WTC11 (cell line): ENCODE measurements at regions not wholly inside any gene's neighbourhood (a gene's known extent, or its start where the extent isn't known, plus 50 kb on each side); places are given as distances from the start of the nearest gene placed in this dataset.

Experiments
- ATAC-seq: fragments of 200-7000 bp; cut with Tn5 transposase; 2 replicates; pipeline ENCODE4 v1.10.0; 2021; ENCODE audit warnings: mild to moderate bottlenecking, moderate library complexity
- CTCF ChIA-PET: fragments of 300-600 bp; sonication (Branson Sonifier 250); formaldehyde crosslinking; loops from one replicate; lab custom pipeline; 2021; ENCODE audit warnings: antibody characterized with exemption; lab: Charles Lee
- POLR2A ChIA-PET: fragments of 350-600 bp; sonication (Branson Sonifier 250); formaldehyde crosslinking; loops from one replicate; lab custom pipeline; 2021; ENCODE audit warnings: antibody characterized with exemption; lab: Charles Lee
- DNase-seq: peaks from one replicate; pipeline ENCODE4 v3.0.0; 2021; ENCODE audit warnings: low spot score
- H3K27ac Mint-ChIP-seq: 2 replicates; pipeline ENCODE4 v1.8.0; 2021; ENCODE audit warnings: mixed read lengths
- H3K27me3 Mint-ChIP-seq: 2 replicates; pipeline ENCODE4 v1.8.0; 2021; ENCODE audit warnings: low read depth, mild to moderate bottlenecking, moderate library complexity, mixed read lengths
- H3K36me3 Mint-ChIP-seq: 2 replicates; pipeline ENCODE4 v1.8.0; 2021; ENCODE audit warnings: mixed read lengths
- H3K4me1 Mint-ChIP-seq: 2 replicates; pipeline ENCODE4 v1.8.0; 2022; ENCODE audit warnings: mixed read lengths
- H3K4me3 Mint-ChIP-seq: 2 replicates; pipeline ENCODE4 v1.8.0; 2021; ENCODE audit warnings: mild to moderate bottlenecking, moderate library complexity, mixed read lengths
- H3K9me3 Mint-ChIP-seq: 2 replicates; pipeline ENCODE4 v1.8.0; 2021; ENCODE audit warnings: mixed read lengths
- ATF1 ChIP-seq: sonication (generic); formaldehyde crosslinking; IDR thresholded peaks from 2 replicates; pipeline ENCODE4 v1.8.1; 2023; ENCODE audit warnings: mild to moderate bottlenecking, moderate library complexity, missing genetic modification reagents
- FOXP1 ChIP-seq: sonication (generic); formaldehyde crosslinking; IDR thresholded peaks from 2 replicates; pipeline ENCODE4 v1.8.0; 2022; ENCODE audit warnings: missing genetic modification reagents, mild to moderate bottlenecking, moderate library complexity, borderline replicate concordance
- GRHL2 ChIP-seq: fragments of 250-450 bp; sonication (Bioruptor Pico); IDR thresholded peaks from 2 replicates; pipeline ENCODE4 v1.8.0; 2022; ENCODE audit warnings: mild to moderate bottlenecking, moderate library complexity; ENCODE audit not compliant: insufficient replicate concordance, severe bottlenecking
- MYBL2 ChIP-seq: sonication (generic); formaldehyde crosslinking; IDR thresholded peaks from 2 replicates; pipeline ENCODE4 v1.8.1; 2023; ENCODE audit warnings: mild to moderate bottlenecking, moderate library complexity, missing genetic modification reagents
- NR3C1 ChIP-seq: sonication (generic); formaldehyde crosslinking; conservative IDR thresholded peaks from 2 replicates; pipeline ENCODE4 v1.8.1; 2023; ENCODE audit warnings: low read depth, mild to moderate bottlenecking, missing genetic modification reagents
- OVOL2 ChIP-seq: fragments of 250-450 bp; sonication (Bioruptor Pico); IDR thresholded peaks from 2 replicates; pipeline ENCODE4 v1.9.0; 2021; ENCODE audit warnings: mild to moderate bottlenecking, borderline replicate concordance
- SOX15 ChIP-seq: fragments of 250-450 bp; sonication (Bioruptor Pico); IDR thresholded peaks from 2 replicates; pipeline ENCODE4 v1.9.0; 2021; ENCODE audit warnings: mild to moderate bottlenecking
- TEAD4 ChIP-seq: sonication (generic); formaldehyde crosslinking; IDR thresholded peaks from 2 replicates; pipeline ENCODE4 v1.8.0; 2022; ENCODE audit warnings: mild to moderate bottlenecking, missing genetic modification reagents
- TF ChIP-seq, protein P1 (sequence below): fragments of 250-450 bp; sonication (Bioruptor Pico); IDR thresholded peaks from 2 replicates; pipeline ENCODE4 v1.9.0; 2021; ENCODE audit warnings: mild to moderate bottlenecking
- TF ChIP-seq, protein P2 (sequence below): sonication (generic); formaldehyde crosslinking; IDR thresholded peaks from 2 replicates; pipeline ENCODE4 v1.8.1; 2022; ENCODE audit warnings: mild to moderate bottlenecking, missing genetic modification reagents, moderate library complexity, borderline replicate concordance
- TF ChIP-seq, protein P3 (sequence below): sonication (generic); formaldehyde crosslinking; IDR thresholded peaks from 2 replicates; pipeline ENCODE4 v1.8.1; 2022; ENCODE audit warnings: missing genetic modification reagents, borderline replicate concordance
- TF ChIP-seq, protein P4 (sequence below): fragments of 250-450 bp; sonication (Bioruptor Pico); IDR thresholded peaks from 2 replicates; pipeline ENCODE4 v1.9.0; 2021; ENCODE audit warnings: mild to moderate bottlenecking
- TF ChIP-seq, protein P5 (sequence below): sonication (generic); formaldehyde crosslinking; IDR thresholded peaks from 2 replicates; pipeline ENCODE4 v1.8.0; 2023; ENCODE audit warnings: missing genetic modification reagents
- TF ChIP-seq, protein P6 (sequence below): fragments of 250-450 bp; sonication (Bioruptor Pico); IDR thresholded peaks from 2 replicates; pipeline ENCODE4 v2.1.2; 2022; ENCODE audit warnings: mild to moderate bottlenecking, moderate library complexity

DNA sequence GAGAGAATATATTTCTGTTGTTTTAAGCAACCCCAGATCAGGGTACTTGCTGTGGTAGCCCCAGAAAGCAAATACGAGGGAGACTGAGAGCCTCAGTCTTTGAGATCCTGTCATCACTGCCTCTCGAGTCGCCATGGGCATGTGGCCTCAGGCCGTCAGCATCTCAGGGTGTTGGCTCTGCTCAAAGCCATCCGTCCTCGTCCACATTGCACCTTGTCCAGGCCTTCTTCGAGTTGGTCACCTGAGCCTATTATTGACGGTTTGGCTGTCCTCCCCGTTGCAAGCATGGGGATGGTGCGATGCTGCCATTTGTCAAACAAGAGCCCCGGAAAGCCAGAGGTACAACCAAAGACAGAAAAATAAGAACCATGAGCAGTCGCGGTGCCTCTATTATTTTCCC is 136.9 kb downstream of the IRF8 start (continued):
- TF ChIP-seq, protein P1, sequence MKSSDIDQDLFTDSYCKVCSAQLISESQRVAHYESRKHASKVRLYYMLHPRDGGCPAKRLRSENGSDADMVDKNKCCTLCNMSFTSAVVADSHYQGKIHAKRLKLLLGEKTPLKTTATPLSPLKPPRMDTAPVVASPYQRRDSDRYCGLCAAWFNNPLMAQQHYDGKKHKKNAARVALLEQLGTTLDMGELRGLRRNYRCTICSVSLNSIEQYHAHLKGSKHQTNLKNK (CRISPR knock-in tag): no peak
- TF ChIP-seq, protein P2, sequence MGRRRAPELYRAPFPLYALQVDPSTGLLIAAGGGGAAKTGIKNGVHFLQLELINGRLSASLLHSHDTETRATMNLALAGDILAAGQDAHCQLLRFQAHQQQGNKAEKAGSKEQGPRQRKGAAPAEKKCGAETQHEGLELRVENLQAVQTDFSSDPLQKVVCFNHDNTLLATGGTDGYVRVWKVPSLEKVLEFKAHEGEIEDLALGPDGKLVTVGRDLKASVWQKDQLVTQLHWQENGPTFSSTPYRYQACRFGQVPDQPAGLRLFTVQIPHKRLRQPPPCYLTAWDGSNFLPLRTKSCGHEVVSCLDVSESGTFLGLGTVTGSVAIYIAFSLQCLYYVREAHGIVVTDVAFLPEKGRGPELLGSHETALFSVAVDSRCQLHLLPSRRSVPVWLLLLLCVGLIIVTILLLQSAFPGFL (CRISPR knock-in tag): no peak
- TF ChIP-seq, all 79 proteins: peak for 0

DNA sequence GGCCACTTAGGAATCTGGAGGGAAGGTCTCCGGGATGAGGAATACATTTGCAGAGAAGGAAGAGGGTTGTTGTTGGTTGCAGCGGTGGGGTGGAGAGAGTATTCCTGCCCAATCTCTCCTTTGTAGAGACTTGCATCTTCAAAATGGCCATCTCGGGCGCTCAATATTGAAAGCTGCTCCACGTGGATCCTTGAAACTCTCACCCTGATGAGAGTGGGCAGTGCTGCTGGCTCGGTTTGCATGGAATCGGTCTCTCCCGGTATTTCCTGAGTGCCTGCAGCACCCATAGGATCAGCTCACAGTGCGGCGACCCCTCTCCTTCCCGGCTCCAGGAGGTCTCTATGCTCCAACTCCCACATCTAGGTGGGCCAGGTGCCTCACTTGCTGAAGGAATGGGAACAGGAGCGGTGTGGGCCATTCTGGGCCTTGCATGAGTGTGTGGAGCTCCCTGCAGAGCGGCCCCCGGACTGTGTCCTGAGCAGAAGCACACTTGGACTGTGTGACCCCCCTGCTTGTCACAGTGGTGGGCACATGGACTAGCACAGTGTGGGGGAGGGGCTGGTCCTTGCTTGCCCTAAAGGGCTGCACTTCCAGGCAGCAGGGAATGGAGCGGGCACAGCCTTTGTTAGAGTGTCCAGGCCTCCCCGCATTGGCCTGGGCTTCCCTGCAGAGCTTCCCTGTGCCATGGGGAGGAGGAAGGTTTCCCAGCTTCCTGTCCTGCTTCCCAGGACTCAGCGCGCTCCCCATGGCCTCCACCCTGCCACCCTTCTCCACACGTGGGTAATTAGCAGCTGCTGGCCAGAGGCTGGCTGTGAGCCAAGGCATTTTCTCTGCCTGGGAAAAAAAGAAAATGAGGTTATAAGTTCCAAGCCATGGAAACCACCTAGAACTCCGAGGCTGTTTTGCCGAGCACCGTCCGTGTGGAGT is 139.3 kb downstream of the IRF8 start:
- H3K4me1 Mint-ChIP-seq: peaks cover 16% of the 10 kb centered on the region
- no peaks in the 10 kb centered on the region for H3K36me3 Mint-ChIP-seq
- DNase-seq (no peak), ATAC-seq (no peak)
- H3K27me3 Mint-ChIP-seq: peaks cover 4% of the 10 kb centered on the region
- CTCF ChIA-PET: interaction anchor here (1.0 to 1.8 kb wide), 3 partner anchors 11 to 219 kb away, joined by 3 to 6 read pairs (median 3); no protein-coding TSS in a partner anchor
- no peak overlapping the region for H3K27ac Mint-ChIP-seq
- POLR2A ChIA-PET: interaction anchor here (1.1 kb wide), 1 partner anchor 46 kb away, joined by 3 read pairs; no protein-coding TSS in a partner anchor
- H3K4me3 Mint-ChIP-seq: no peak overlapping the region
- TF ChIP-seq FOXP1 (CRISPR knock-in tag): no peak
- no peak for TF ChIP-seq GRHL2 (CRISPR knock-in tag)
- peaks cover 4% of the 10 kb centered on the region for H3K9me3 Mint-ChIP-seq

DNA sequence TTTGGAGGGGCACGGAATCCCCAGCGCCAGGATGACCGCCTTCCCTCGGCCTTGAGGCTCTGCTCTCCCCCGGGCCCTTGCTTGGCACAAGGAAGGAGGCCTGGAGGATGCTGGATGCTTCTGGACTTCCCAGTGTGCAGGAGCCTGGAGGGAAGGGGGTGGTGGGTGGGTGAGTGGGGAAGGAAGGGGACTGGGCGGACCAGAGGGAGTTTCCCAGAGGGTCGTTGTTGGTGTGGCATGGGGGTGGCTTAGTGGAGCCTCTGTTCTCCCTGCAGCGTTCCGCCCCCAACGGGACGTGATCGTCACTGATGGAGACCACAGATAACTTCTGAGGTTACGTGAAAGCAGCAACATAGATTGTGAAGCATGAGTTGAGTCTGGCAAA is 140.0 kb downstream of the IRF8 start:
- ChIA-PET CTCF (interaction anchor here (1.0 to 1.8 kb wide), 3 partner anchors 10 to 217 kb away, joined by 3 to 6 read pairs (median 3); no protein-coding TSS in a partner anchor), POLR2A (no interaction called here)
- TF ChIP-seq, protein P3, sequence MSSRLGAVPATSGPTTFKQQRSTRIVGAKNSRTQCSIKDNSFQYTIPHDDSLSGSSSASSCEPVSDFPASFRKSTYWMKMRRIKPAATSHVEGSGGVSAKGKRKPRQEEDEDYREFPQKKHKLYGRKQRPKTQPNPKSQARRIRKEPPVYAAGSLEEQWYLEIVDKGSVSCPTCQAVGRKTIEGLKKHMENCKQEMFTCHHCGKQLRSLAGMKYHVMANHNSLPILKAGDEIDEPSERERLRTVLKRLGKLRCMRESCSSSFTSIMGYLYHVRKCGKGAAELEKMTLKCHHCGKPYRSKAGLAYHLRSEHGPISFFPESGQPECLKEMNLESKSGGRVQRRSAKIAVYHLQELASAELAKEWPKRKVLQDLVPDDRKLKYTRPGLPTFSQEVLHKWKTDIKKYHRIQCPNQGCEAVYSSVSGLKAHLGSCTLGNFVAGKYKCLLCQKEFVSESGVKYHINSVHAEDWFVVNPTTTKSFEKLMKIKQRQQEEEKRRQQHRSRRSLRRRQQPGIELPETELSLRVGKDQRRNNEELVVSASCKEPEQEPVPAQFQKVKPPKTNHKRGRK (CRISPR knock-in tag): no peak
- TF ChIP-seq, protein P4, sequence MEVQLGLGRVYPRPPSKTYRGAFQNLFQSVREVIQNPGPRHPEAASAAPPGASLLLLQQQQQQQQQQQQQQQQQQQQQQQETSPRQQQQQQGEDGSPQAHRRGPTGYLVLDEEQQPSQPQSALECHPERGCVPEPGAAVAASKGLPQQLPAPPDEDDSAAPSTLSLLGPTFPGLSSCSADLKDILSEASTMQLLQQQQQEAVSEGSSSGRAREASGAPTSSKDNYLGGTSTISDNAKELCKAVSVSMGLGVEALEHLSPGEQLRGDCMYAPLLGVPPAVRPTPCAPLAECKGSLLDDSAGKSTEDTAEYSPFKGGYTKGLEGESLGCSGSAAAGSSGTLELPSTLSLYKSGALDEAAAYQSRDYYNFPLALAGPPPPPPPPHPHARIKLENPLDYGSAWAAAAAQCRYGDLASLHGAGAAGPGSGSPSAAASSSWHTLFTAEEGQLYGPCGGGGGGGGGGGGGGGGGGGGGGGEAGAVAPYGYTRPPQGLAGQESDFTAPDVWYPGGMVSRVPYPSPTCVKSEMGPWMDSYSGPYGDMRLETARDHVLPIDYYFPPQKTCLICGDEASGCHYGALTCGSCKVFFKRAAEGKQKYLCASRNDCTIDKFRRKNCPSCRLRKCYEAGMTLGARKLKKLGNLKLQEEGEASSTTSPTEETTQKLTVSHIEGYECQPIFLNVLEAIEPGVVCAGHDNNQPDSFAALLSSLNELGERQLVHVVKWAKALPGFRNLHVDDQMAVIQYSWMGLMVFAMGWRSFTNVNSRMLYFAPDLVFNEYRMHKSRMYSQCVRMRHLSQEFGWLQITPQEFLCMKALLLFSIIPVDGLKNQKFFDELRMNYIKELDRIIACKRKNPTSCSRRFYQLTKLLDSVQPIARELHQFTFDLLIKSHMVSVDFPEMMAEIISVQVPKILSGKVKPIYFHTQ: no peak
- TF ChIP-seq, protein P5, sequence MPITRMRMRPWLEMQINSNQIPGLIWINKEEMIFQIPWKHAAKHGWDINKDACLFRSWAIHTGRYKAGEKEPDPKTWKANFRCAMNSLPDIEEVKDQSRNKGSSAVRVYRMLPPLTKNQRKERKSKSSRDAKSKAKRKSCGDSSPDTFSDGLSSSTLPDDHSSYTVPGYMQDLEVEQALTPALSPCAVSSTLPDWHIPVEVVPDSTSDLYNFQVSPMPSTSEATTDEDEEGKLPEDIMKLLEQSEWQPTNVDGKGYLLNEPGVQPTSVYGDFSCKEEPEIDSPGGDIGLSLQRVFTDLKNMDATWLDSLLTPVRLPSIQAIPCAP (CRISPR knock-in tag): no peak
- TF ChIP-seq MYBL2 (CRISPR knock-in tag) (no peak), ATF1 (CRISPR knock-in tag) (no peak), TEAD4 (CRISPR knock-in tag) (no peak), OVOL2 (CRISPR knock-in tag) (no peak), NR3C1 (CRISPR knock-in tag) (no peak), SOX15 (CRISPR knock-in tag) (no peak)
- TF ChIP-seq, protein P6, sequence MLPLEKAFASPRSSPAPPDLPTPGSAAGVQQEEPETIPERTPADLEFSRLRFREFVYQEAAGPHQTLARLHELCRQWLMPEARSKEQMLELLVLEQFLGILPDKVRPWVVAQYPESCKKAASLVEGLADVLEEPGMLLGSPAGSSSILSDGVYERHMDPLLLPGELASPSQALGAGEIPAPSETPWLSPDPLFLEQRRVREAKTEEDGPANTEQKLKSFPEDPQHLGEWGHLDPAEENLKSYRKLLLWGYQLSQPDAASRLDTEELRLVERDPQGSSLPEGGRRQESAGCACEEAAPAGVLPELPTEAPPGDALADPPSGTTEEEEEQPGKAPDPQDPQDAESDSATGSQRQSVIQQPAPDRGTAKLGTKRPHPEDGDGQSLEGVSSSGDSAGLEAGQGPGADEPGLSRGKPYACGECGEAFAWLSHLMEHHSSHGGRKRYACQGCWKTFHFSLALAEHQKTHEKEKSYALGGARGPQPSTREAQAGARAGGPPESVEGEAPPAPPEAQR (CRISPR knock-in tag): no peak
- H3K9me3 Mint-ChIP-seq: peaks cover 4% of the 10 kb centered on the region
- DNase-seq: no peak
- no peak for ATAC-seq
- H3K27ac Mint-ChIP-seq: no peak overlapping the region
- no peaks in the 10 kb centered on the region for H3K36me3 Mint-ChIP-seq
- H3K4me3 Mint-ChIP-seq: no peak overlapping the region
- H3K27me3 Mint-ChIP-seq: no peaks in the 10 kb centered on the region
- H3K4me1 Mint-ChIP-seq: peaks cover 11% of the 10 kb centered on the region; the same call in 1 of the 2 replicates
